ENCODE measurements at regions not wholly inside any gene's neighbourhood (a gene's known extent, or its start where the extent isn't known, plus 50 kb on each side); places are given as distances from the start of the nearest gene placed in this dataset.

GRCh38 chr7:15794801-15795200 lies 108.3 kb upstream of the MEOX2 start:
- DNase-seq, result no peak
- no peak overlapping the region for H3K4me3 Mint-ChIP-seq
- no peaks in the 10 kb centered on the region for H3K27me3 Mint-ChIP-seq (ENCODE audit: insufficient read depth)
- TF ChIP-seq CTCF (IDR thresholded peaks at IDR 0.05), result no peak
- no peaks in the 10 kb centered on the region; the same call in 1 of the 2 replicates for H3K9me3 Mint-ChIP-seq
- H3K36me3 Mint-ChIP-seq (ENCODE audit: low read depth), result no peaks in the 10 kb centered on the region
- H3K4me1 Mint-ChIP-seq (ENCODE audit: low read depth), result peaks cover 11% of the 10 kb centered on the region
- no peak overlapping the region for H3K27ac Mint-ChIP-seq

- Mint-ChIP-seq H3K9me3 (no peaks in the 10 kb centered on the region), H3K36me3 (ENCODE audit: low read depth) (no peaks in the 10 kb centered on the region), H3K27me3 (ENCODE audit: insufficient read depth) (no peaks in the 10 kb centered on the region), H3K27ac (no peak overlapping the region), H3K4me1 (ENCODE audit: low read depth) (peaks cover 7% of the 10 kb centered on the region; the same call in 1 of the 2 replicates), H3K4me3 (no peak overlapping the region)
- DNase-seq, result no peak
- no peak for TF ChIP-seq CTCF (IDR thresholded peaks at IDR 0.05)
Measured at GRCh38 chr7:15784694-15785030, 98.2 kb upstream of the MEOX2 start.

GRCh38 chr7:15783987-15784693 lies 97.7 kb upstream of the MEOX2 start:
- H3K36me3 Mint-ChIP-seq (ENCODE audit: low read depth), result no peaks in the 10 kb centered on the region
- H3K4me1 Mint-ChIP-seq (ENCODE audit: low read depth), result peaks cover 7% of the 10 kb centered on the region; the same call in 1 of the 2 replicates
- TF ChIP-seq CTCF (IDR thresholded peaks at IDR 0.05), result no peak
- no peaks in the 10 kb centered on the region for H3K27me3 Mint-ChIP-seq (ENCODE audit: insufficient read depth)
- DNase-seq, result no peak
- no peaks in the 10 kb centered on the region for H3K9me3 Mint-ChIP-seq
- H3K27ac Mint-ChIP-seq, result no peak overlapping the region
- no peak overlapping the region for H3K4me3 Mint-ChIP-seq

- no peak overlapping the region for H3K27ac Mint-ChIP-seq
- peaks cover 7% of the 10 kb centered on the region; the same call in 1 of the 2 replicates for H3K4me1 Mint-ChIP-seq (ENCODE audit: low read depth)
- no peaks in the 10 kb centered on the region for H3K27me3 Mint-ChIP-seq (ENCODE audit: insufficient read depth)
- DNase-seq, result no peak
- no peaks in the 10 kb centered on the region for H3K36me3 Mint-ChIP-seq (ENCODE audit: low read depth)
- no peak for TF ChIP-seq CTCF (IDR thresholded peaks at IDR 0.05)
- H3K9me3 Mint-ChIP-seq, result no peaks in the 10 kb centered on the region
- no peak overlapping the region for H3K4me3 Mint-ChIP-seq
Measured at GRCh38 chr7:15782656-15783055, 96.2 kb upstream of the MEOX2 start.

- H3K27ac Mint-ChIP-seq, result no peak overlapping the region
- no peaks in the 10 kb centered on the region for H3K36me3 Mint-ChIP-seq (ENCODE audit: low read depth)
- H3K9me3 Mint-ChIP-seq, result no peaks in the 10 kb centered on the region
- no peaks in the 10 kb centered on the region for H3K27me3 Mint-ChIP-seq (ENCODE audit: insufficient read depth)
- peaks cover 7% of the 10 kb centered on the region; the same call in 1 of the 2 replicates for H3K4me1 Mint-ChIP-seq (ENCODE audit: low read depth)
- no peak for TF ChIP-seq CTCF (IDR thresholded peaks at IDR 0.05)
- H3K4me3 Mint-ChIP-seq, result no peak overlapping the region
- DNase-seq, result no peak
Measured at GRCh38 chr7:15781944-15782343, 95.5 kb upstream of the MEOX2 start.

Data from HFFc6 (cell line).